HEK293 (cell line): ENCODE measurements at regions not wholly inside any gene's neighbourhood (a gene's known extent, or its start where the extent isn't known, plus 50 kb on each side); places are given as distances from the start of the nearest gene placed in this dataset.

Experiments used
- CTCF ChIA-PET: fragments of 350-600 bp; formaldehyde crosslinking; extraction: SDS; loops from one replicate; lab custom pipeline; 2021; ENCODE audit warnings: antibody characterized with exemption; lab: Yijun Ruan, JAX
- POLR2A ChIA-PET: fragments of 300-600 bp; formaldehyde crosslinking; extraction: SDS; loops from one replicate; lab custom pipeline; 2020; ENCODE audit warnings: antibody characterized with exemption, inconsistent platforms; lab: Yijun Ruan, JAX
- H3K27ac ChIP-seq: fragments of 200-500 bp; sonication (Bioruptor generic); 2 replicates; pipeline ENCODE4 v1.5.1; 2014; ENCODE audit warnings: low read depth, low read length, control low read depth, inconsistent platforms; ENCODE audit errors: extremely low read depth
- H3K36me3 ChIP-seq, 2 experiments: fragments of 200-500 bp in 1 of 2; sonication (Bioruptor generic) in 1 of 2; 1 replicate in 1 of 2; 2 replicates in 1 of 2; pipeline ENCODE4 v1.5.1; 2014 to 2017; ENCODE audit warnings: inconsistent platforms in 2 of 2, low read length in 2 of 2; ENCODE audit not compliant: control insufficient read depth in 2 of 2, insufficient read depth in 1 of 2
- H3K4me1 ChIP-seq: fragments of 200-500 bp; sonication (Bioruptor generic); 2 replicates; pipeline ENCODE4 v1.5.1; 2014; ENCODE audit warnings: mild to moderate bottlenecking, low read length, inconsistent platforms; ENCODE audit not compliant: control insufficient read depth, insufficient read depth
- H3K4me3 ChIP-seq: 2 replicates; pipeline ENCODE4 v1.5.1; 2011; ENCODE audit warnings: low read depth, mild to moderate bottlenecking, control low read depth, low read length, moderate library complexity
- H3K9me3 ChIP-seq: fragments of 200-500 bp; sonication (Bioruptor generic); 2 replicates; pipeline ENCODE4 v1.5.1; 2014; ENCODE audit warnings: low read depth, low read length, inconsistent platforms; ENCODE audit not compliant: control insufficient read depth, insufficient read depth
- BCL11B ChIP-seq: fragments of 450-650 bp; formaldehyde crosslinking; IDR thresholded peaks from 2 replicates; pipeline ENCODE4 v1.5.1; 2016; ENCODE audit warnings: low read depth, missing biosample characterization, missing genetic modification characterization
- GLI2 ChIP-seq: fragments of 450-650 bp; formaldehyde crosslinking; IDR thresholded peaks from 2 replicates; pipeline ENCODE4; 2017; ENCODE audit warnings: missing biosample characterization, missing genetic modification characterization, low read depth, borderline replicate concordance
- HIC1 ChIP-seq: fragments of 450-650 bp; formaldehyde crosslinking; IDR thresholded peaks from 2 replicates; pipeline ENCODE4 v1.5.1; 2016; ENCODE audit warnings: missing biosample characterization, missing genetic modification characterization
- SP3 ChIP-seq: fragments of 450-650 bp; formaldehyde crosslinking; IDR thresholded peaks from 2 replicates; pipeline ENCODE4 v1.5.1; 2016; ENCODE audit warnings: missing biosample characterization, missing genetic modification characterization
- ZBTB10 ChIP-seq: fragments of 450-650 bp; formaldehyde crosslinking; IDR thresholded peaks from 2 replicates; pipeline ENCODE4 v1.5.1; 2016; ENCODE audit warnings: missing biosample characterization, missing genetic modification characterization
- ZBTB21 ChIP-seq: fragments of 450-650 bp; formaldehyde crosslinking; IDR thresholded peaks from 2 replicates; pipeline ENCODE4 v1.5.1; 2017; ENCODE audit warnings: missing biosample characterization, missing genetic modification characterization
- ZNF175 ChIP-seq: fragments of 450-650 bp; formaldehyde crosslinking; IDR thresholded peaks from 2 replicates; pipeline ENCODE4 v1.5.1; 2016; ENCODE audit warnings: missing biosample characterization, missing genetic modification characterization
- ZNF18 ChIP-seq: fragments of 450-650 bp; formaldehyde crosslinking; IDR thresholded peaks from 2 replicates; pipeline ENCODE4 v1.5.1; 2016; ENCODE audit warnings: missing biosample characterization, missing genetic modification characterization
- ZNF266 ChIP-seq: fragments of 450-650 bp; formaldehyde crosslinking; IDR thresholded peaks from 2 replicates; pipeline ENCODE4 v1.5.1; 2016; ENCODE audit warnings: missing biosample characterization, missing genetic modification characterization, low read depth
- ZNF280D ChIP-seq: fragments of 450-650 bp; formaldehyde crosslinking; IDR thresholded peaks from 2 replicates; pipeline ENCODE4 v1.5.1; 2016; ENCODE audit warnings: missing biosample characterization, missing genetic modification characterization
- ZNF366 ChIP-seq: fragments of 450-650 bp; formaldehyde crosslinking; conservative IDR thresholded peaks from 2 replicates; pipeline ENCODE4 v1.5.1; 2016; ENCODE audit warnings: missing biosample characterization, missing genetic modification characterization
- ZNF449 ChIP-seq: fragments of 450-650 bp; formaldehyde crosslinking; IDR thresholded peaks from 2 replicates; pipeline ENCODE4 v1.5.1; 2017; ENCODE audit warnings: missing biosample characterization, mild to moderate bottlenecking, missing genetic modification characterization, moderate library complexity
- ZNF488 ChIP-seq: fragments of 450-650 bp; formaldehyde crosslinking; IDR thresholded peaks from 2 replicates; pipeline ENCODE4 v1.5.1; 2016; ENCODE audit warnings: missing biosample characterization, missing genetic modification characterization
- ZNF549 ChIP-seq: fragments of 450-650 bp; IDR thresholded peaks from 2 replicates; pipeline ENCODE4 v1.5.1; 2018; ENCODE audit warnings: missing biosample characterization, missing genetic modification characterization, mild to moderate bottlenecking, inconsistent platforms, moderate library complexity
- ZNF555 ChIP-seq: fragments of 450-650 bp; formaldehyde crosslinking; conservative IDR thresholded peaks from 2 replicates; pipeline ENCODE4 v1.5.1; 2017; ENCODE audit warnings: missing biosample characterization, mild to moderate bottlenecking, missing genetic modification characterization, inconsistent platforms
- ZNF692 ChIP-seq: fragments of 450-650 bp; formaldehyde crosslinking; IDR thresholded peaks from 2 replicates; pipeline ENCODE4 v1.5.1; 2016; ENCODE audit warnings: missing biosample characterization, missing genetic modification characterization

- CTCF ChIA-PET: interaction anchor here (0.6 kb wide), 1 partner anchor 667 kb away, joined by 5 read pairs; no protein-coding TSS in a partner anchor
- no peak overlapping the region for H3K27ac ChIP-seq
- H3K4me3 ChIP-seq: no peak overlapping the region
- no peaks in the 10 kb centered on the region for H3K36me3 ChIP-seq
- TF ChIP-seq GLI2 (tag by site-specific recombination) (no peak), ZNF280D (no peak), ZNF549 (tag by site-specific recombination) (no peak), ZNF555 (tag by site-specific recombination) (no peak), HIC1 (tag by site-specific recombination) (no peak), ZNF692 (tag by site-specific recombination) (no peak), ZNF488 (tag by site-specific recombination) (no peak), ZNF18 (no peak), ZNF175 (no peak), ZNF266 (tag by site-specific recombination) (no peak), BCL11B (tag by site-specific recombination) (no peak)
- TF ChIP-seq, all 188 proteins: peak for 0
- peaks cover 6% of the 10 kb centered on the region for H3K4me1 ChIP-seq
- no peaks in the 10 kb centered on the region for H3K9me3 ChIP-seq
- POLR2A ChIA-PET: no interaction called here
Measured at GRCh38 chr2:12452185-12452584, 264.6 kb upstream of the TRIB2 start.

- CTCF ChIA-PET: no interaction called here
- no peak overlapping the region for H3K4me3 ChIP-seq
- POLR2A ChIA-PET: no interaction called here
- H3K4me1 ChIP-seq: peaks cover 6% of the 10 kb centered on the region
- H3K9me3 ChIP-seq: no peaks in the 10 kb centered on the region
- H3K36me3 ChIP-seq: no peaks in the 10 kb centered on the region
- TF ChIP-seq ZNF366: no peak
- no peak for TF ChIP-seq ZNF449 (tag by site-specific recombination)
- TF ChIP-seq ZBTB21 (tag by site-specific recombination): no peak
- TF ChIP-seq ZBTB10 (tag by site-specific recombination): no peak
- no peak for TF ChIP-seq SP3 (tag by site-specific recombination)
- no peak overlapping the region for H3K27ac ChIP-seq
Measured at GRCh38 chr2:12453731-12454130, 263.0 kb upstream of the TRIB2 start.
